ENCODE measurements at regions not wholly inside any gene's neighbourhood (a gene's known extent, or its start where the extent isn't known, plus 50 kb on each side); places are given as distances from the start of the nearest gene placed in this dataset.

- H3K4me3 ChIP-seq, result no peak overlapping the region
- intact Hi-C loops (cut with DNase I; ENCODE audit: low total_unique reads), result no loop called here
- no peaks in the 10 kb centered on the region for H3K4me1 ChIP-seq
- H3K27ac ChIP-seq, result no peak overlapping the region
- TF ChIP-seq CTCF (IDR thresholded peaks at IDR 0.05), result no peak
- H3K27me3 ChIP-seq, result no peaks in the 10 kb centered on the region
- DNase-seq, result no peak
- no peaks in the 10 kb centered on the region for H3K9me3 ChIP-seq
- H3K36me3 ChIP-seq, result no peaks in the 10 kb centered on the region
Observed at GRCh38 chr14:26191671-26192070, 406.2 kb downstream of the NOVA1 start.

GRCh38 chr14:26191123-26191522 lies 406.7 kb downstream of the NOVA1 start:
- Histone ChIP-seq H3K27ac (no peak overlapping the region), H3K9me3 (no peaks in the 10 kb centered on the region), H3K27me3 (no peaks in the 10 kb centered on the region), H3K4me1 (no peaks in the 10 kb centered on the region), H3K4me3 (no peak overlapping the region), H3K36me3 (no peaks in the 10 kb centered on the region)
- TF ChIP-seq CTCF (IDR thresholded peaks at IDR 0.05), result no peak
- intact Hi-C loops (cut with DNase I; ENCODE audit: low total_unique reads), result no loop called here
- no peak for DNase-seq

GRCh38 chr14:26190646-26191045 lies 407.2 kb downstream of the NOVA1 start:
- DNase-seq, result no peak
- intact Hi-C loops (cut with DNase I; ENCODE audit: low total_unique reads), result no loop called here
- no peaks in the 10 kb centered on the region for H3K4me1 ChIP-seq
- no peak overlapping the region for H3K27ac ChIP-seq
- H3K36me3 ChIP-seq, result no peaks in the 10 kb centered on the region
- H3K4me3 ChIP-seq, result no peak overlapping the region
- TF ChIP-seq CTCF (IDR thresholded peaks at IDR 0.05), result no peak
- no peaks in the 10 kb centered on the region for H3K9me3 ChIP-seq
- no peaks in the 10 kb centered on the region for H3K27me3 ChIP-seq

- Histone ChIP-seq H3K27me3 (no peaks in the 10 kb centered on the region), H3K36me3 (no peaks in the 10 kb centered on the region), H3K9me3 (no peaks in the 10 kb centered on the region), H3K4me1 (no peaks in the 10 kb centered on the region), H3K4me3 (no peak overlapping the region), H3K27ac (no peak overlapping the region)
- intact Hi-C loops (cut with DNase I; ENCODE audit: low total_unique reads), result no loop called here
- no peak for TF ChIP-seq CTCF (IDR thresholded peaks at IDR 0.05)
- no peak for DNase-seq
Observed at GRCh38 chr14:26187996-26188620, 409.7 kb downstream of the NOVA1 start.

GRCh38 chr14:26180221-26180620 lies 417.6 kb downstream of the NOVA1 start:
- H3K9me3 ChIP-seq, result no peaks in the 10 kb centered on the region
- DNase-seq, result no peak
- intact Hi-C loops (cut with DNase I; ENCODE audit: low total_unique reads), result no loop called here

More at GRCh38 chr14:26180221-26180620, 417.6 kb downstream of the NOVA1 start:
- TF ChIP-seq CTCF (IDR thresholded peaks at IDR 0.05), result no peak
- H3K4me1 ChIP-seq, result no peaks in the 10 kb centered on the region
- no peak overlapping the region for H3K4me3 ChIP-seq
- H3K27ac ChIP-seq, result no peak overlapping the region
- no peaks in the 10 kb centered on the region for H3K27me3 ChIP-seq
- H3K36me3 ChIP-seq, result no peaks in the 10 kb centered on the region

Measured in tibial artery (tissue), 4 donors.